SKM-1 treated with dmso at 0.1 percent for 144 hours (cell line): ENCODE measurements at regions not wholly inside any gene's neighbourhood (a gene's known extent, or its start where the extent isn't known, plus 50 kb on each side); places are given as distances from the start of the nearest gene placed in this dataset.
"Not testable (repeated sequence)": the region's sequence is repeated elsewhere in the genome, so short reads cannot be mapped to it uniquely, and the experiment has no call there.

ENCODE experiments used
- DNase-seq: peaks from one replicate; lab custom pipeline; 2025; ENCODE audit not compliant: unreplicated experiment; lab: John Stamatoyannopoulos, UW

GRCh38 chr12:129959889-129960288 is 56.1 kb upstream of the TMEM132D start:
- no peak for DNase-seq

- DNase-seq, result no peak
These were observed 57.3 kb upstream of the TMEM132D start for GRCh38 chr12:129961091-129961490.

GRCh38 chr12:129961856-129962255 is 58.0 kb upstream of the TMEM132D start:
- DNase-seq, result no peak

- no peak for DNase-seq
These were observed 60.5 kb upstream of the TMEM132D start for GRCh38 chr12:129964300-129964699.

- DNase-seq, result no peak
These were observed 61.1 kb upstream of the TMEM132D start for GRCh38 chr12:129964826-129965457.

- no peak for DNase-seq
These were observed 62.5 kb upstream of the TMEM132D start for GRCh38 chr12:129966146-129966995.

- no peak for DNase-seq
These were observed 67.9 kb upstream of the TMEM132D start for GRCh38 chr12:129971721-129972120.

- DNase-seq, result no peak
These were observed 69.6 kb upstream of the TMEM132D start for GRCh38 chr12:129973236-129973961.

GRCh38 chr12:129984106-129984505 is 80.3 kb upstream of the TMEM132D start:
- DNase-seq, result no peak

- DNase-seq, result no peak
These were observed 84.0 kb upstream of the TMEM132D start for GRCh38 chr12:129987841-129988240.

GRCh38 chr12:129994634-129995033 is 90.8 kb upstream of the TMEM132D start:
- DNase-seq, result no peak

GRCh38 chr12:129997239-129997638 is 93.4 kb upstream of the TMEM132D start:
- DNase-seq, result no peak

- not testable (repeated sequence) for DNase-seq
These were observed 100.6 kb upstream of the TMEM132D start for GRCh38 chr12:130004310-130004877.

- no peak for DNase-seq
These were observed 103.9 kb upstream of the TMEM132D start for GRCh38 chr12:130007771-130008170.

- no peak for DNase-seq
These were observed 104.4 kb upstream of the TMEM132D start for GRCh38 chr12:130008241-130008640.

- no peak for DNase-seq
These were observed 106.1 kb upstream of the TMEM132D start for GRCh38 chr12:130009961-130010360.

- no peak for DNase-seq
These were observed 108.0 kb upstream of the TMEM132D start for GRCh38 chr12:130011611-130012385.

GRCh38 chr12:130013771-130014484 is 110.1 kb upstream of the TMEM132D start:
- DNase-seq, result peak; percentile 1

- DNase-seq, result no peak
These were observed 110.6 kb upstream of the TMEM132D start for GRCh38 chr12:130014485-130014807.

GRCh38 chr12:130016194-130016593 is 112.4 kb upstream of the TMEM132D start:
- no peak for DNase-seq
